Head of caudate nucleus (tissue), 42 donors: ENCODE measurements at regions not wholly inside any gene's neighbourhood (a gene's known extent, or its start where the extent isn't known, plus 50 kb on each side); places are given as distances from the start of the nearest gene placed in this dataset.

Experiments
- DNase-seq, 42 donors: peaks; one replicate each; pipeline versions ENCODE4 v3.0.0 to v3.0.0-alpha.2; 2020 to 2021; ENCODE audit warnings: mixed read lengths in 7 of 42
- intact Hi-C: fragments of 100-400 bp; cut with DNase I; formaldehyde crosslinking; loops from one replicate; pipeline ENCODE4 v1.15.0; 2022

DNA sequence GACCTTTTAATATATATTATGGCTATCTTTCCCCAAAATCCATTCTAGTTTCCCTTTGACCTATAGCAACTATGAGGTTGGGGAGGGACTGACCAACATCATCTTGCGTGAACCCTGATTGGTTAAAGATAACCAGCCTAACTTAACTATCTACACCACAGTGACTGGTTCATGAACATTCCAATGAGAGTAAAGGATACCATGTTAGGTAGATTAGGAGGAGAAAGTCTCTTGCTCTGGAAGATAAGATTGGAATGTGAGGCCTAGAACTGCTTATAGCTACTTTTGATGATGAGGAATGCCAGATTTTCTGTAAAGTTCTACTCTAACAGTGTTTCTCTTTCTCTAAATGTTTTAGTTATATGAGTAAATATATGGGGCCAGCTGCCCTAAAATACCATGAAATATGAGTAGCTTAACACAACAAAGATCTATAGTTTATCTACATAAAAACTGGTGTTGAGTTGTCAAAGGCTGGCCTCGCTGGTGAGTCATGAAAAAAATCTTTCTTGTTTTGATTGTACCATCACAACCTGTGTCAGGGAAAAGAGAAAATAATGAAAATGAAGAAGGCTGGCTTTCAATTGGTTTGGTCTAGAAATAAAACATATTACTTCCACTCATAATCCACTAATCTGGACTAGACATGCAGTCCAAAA is 481.4 kb downstream of the NSUN3 start:
- intact Hi-C loops: no loop called here
- DNase-seq: no peak

DNA sequence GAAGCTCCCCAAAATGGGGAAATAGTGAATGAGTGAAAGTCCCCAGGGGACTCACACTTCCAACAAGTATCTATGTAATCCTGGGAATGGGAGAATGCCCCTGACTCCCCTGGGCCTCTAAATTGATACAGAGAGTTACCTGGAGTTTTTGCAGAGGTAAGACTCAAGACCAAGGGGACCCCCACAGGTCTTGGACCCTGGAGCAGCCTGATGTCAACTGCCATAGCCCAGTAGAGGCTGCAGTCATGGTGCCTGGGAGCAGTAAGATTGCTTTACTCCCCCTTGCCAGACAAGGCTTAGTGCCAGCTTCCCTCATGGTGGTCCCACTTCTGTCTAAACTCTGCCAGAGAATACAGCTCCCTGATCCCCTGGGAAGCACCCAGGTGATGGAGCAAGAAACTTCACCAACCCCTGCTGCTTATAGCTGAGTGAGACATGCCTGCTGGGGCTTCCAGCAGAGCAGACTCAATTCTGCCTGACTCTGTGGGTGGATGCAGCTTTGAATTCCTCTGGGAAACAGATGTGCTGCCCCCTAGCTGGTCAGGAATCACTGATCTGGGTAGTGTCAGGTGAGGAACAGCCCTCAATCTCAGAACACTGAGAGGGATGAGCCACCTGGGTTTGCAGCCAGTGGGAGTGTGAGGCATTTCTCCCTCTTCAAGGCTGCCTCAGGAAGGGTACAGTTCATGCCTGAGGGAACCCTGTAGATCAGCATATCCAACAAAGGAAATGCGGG is 485.9 kb downstream of the NSUN3 start:
- intact Hi-C loops: no loop called here
- DNase-seq: no peak

DNA sequence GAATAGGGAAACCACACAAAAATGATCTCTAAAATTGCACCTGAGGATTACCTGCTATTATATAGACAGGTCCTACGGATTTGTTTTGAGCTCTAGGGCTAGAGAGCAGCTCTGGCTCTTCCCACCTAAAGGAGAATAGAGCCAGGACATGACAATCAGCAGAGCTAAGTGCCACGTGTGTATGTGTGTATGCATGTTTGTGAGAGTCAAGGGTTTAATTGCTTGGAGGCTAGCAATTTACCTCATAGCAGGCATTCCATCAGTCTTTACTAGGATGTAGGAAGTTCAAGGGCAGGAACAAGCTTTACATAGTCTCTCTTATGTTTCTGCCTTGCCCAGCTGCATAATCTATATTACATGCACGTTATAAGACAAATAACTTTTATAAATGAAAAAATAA is 498.2 kb downstream of the NSUN3 start:
- intact Hi-C loops: no loop called here
- no peak for DNase-seq

GRCh38 chr3:94564247-94564646 is 501.4 kb downstream of the NSUN3 start:
- intact Hi-C loops: no loop called here
- DNase-seq: no peak

GRCh38 chr3:94568041-94568440 is 505.2 kb downstream of the NSUN3 start:
- no peak for DNase-seq
- intact Hi-C loops: no loop called here

DNA sequence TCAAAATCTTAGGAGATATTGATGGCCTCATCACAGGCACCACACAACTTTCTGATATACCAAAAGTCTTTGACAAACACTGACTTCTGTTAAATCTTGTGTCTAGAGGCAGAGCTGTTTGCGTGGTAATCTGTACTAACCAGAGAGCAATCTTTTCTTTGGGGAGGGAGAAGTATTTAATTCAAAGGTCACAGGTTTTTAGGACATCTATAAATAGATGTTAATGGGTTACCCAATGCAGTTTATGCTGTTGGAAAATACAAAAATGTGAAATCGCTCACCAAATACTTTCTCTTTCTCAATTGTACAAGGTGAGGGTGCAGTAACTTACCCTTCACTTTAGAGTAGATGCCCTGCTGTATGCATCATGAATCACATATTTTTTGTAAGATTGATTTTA is 510.5 kb downstream of the NSUN3 start:
- no peak for DNase-seq
- intact Hi-C loops: no loop called here

DNA sequence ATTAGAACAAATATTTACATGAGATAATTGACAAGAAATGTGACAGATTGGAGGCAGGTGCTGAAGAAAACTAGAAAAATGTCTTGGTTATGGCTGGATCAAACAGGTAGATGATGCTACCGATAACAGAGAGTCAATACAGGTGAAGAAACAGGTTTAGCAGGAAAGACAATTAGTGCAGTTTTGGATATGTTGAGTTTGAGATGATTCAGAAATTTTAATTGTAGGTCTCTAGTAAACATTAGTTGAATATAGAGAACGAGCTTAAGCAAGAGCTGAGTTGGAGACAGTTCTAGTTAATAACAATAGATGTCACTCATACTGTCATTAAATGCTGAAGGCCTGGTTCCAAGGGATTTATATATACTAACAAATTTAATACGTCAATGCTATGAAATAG is 524.4 kb downstream of the NSUN3 start:
- DNase-seq: no peak
- intact Hi-C loops: no loop called here

GRCh38 chr3:94593526-94594150 is 530.8 kb downstream of the NSUN3 start:
- intact Hi-C loops: no loop called here
- no peak for DNase-seq

GRCh38 chr3:94596141-94596540 is 533.3 kb downstream of the NSUN3 start:
- intact Hi-C loops: no loop called here
- DNase-seq: no peak

DNA sequence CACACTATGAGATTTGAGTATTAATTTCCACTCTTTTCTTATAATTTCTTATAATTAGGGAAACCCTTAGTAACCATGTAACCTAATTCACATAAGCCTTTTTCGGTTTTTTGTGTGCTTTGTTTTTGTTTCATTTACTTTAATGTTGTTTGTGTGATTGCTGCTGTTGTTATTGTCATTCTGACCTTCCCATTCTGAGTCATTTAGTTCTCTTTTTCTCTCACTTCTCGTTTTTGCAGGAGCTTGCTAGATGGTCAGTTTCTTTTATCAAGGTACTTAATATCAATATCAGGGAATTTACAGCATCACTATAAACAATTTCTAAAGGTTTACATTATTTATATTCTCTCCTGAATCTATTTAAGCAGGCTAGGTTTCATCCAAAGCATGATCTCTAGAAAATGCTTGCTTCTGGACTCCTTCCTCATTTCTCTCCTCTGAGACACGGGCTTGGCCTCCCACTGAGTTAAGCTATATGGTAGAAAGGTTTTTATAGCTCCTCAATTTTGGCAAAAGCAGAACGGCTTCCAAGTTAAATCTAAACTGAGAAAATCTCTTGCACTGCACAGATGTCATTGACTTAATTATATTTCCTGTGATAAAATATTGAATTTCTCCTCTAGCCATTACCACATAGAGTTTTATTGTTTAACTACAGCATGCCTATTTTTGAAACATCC is 534.2 kb downstream of the NSUN3 start:
- no peak for DNase-seq
- intact Hi-C loops: no loop called here

DNA sequence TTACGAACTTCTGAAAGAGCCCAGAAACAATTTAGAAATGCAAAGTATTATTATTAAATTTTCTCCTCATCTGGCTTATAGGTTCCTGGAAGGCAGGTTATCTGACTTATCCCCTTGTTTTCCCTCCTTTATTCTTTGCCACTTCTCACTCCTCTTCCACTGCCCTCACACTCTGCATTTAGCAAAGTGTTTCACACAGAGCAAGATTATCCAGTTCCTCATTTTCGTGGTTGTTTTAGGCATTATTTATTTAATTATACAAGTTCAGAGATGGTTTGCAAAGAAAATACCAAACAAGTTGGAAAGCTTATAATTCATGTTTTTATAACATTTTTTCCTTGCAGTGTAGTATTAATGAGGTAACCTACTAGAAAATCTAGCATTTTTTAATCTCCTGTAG is 544.9 kb downstream of the NSUN3 start:
- intact Hi-C loops: no loop called here
- DNase-seq: no peak

DNA sequence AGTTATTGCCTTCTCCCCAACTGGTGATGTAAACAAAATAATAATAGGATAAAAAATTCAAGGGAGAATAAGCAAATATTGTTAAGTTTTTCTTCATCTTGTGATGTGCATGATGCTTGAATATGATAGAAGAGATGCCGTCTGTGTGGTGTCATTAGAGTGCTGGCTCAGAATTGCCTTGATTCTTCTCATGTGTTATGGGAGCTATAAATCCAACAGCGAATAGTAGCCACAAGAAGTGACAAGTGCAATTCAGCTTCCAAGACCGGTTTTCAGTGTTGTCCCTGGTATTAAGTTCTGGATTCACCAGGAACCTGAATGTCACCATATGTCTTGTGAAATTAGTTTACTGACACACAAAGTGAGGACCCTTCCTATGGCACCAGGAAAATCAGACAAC is 547.0 kb downstream of the NSUN3 start:
- no peak for DNase-seq

DNA sequence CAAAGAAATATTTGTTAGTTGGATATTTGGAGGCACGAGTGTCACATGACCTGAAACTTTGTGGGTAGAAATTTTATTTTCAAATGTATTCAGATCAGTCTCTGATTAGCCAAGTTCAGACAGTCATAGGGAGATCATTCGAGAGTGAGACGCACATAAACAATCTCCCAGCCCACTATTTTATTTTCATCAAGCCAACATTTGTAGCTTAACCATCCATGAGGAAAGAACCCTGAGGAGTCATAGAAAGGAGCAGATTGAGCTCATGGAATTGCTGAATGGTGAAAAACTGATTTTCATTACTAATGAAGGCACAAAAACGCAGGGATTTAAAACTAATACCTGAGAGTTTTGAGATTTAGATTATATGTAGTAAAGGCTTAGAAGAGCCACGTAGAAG is 548.7 kb downstream of the NSUN3 start:
- no peak for DNase-seq
- intact Hi-C loops: no loop called here

More for the DNA sequence above, 547.0 kb downstream of the NSUN3 start:
- intact Hi-C loops: no loop called here

DNA sequence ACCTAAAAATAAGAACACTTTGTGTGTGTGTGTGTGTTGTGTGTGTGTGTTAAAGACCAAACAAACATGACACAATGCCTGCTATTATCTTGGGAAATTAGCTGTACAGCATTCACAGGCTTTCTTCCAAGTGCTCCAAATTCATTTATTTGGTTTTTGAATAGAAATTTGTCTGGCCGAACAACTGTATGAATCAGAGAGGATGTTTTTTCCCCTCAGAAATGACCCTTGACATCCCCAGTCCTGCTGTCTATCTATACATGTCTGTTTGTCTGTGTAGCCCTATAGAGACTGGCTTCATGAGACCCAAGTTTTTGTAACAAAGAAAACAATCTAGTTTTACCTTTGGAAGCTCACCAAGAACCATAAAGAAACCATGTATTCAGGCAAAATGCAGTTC is 549.8 kb downstream of the NSUN3 start:
- DNase-seq: no peak
- intact Hi-C loops: no loop called here

DNA sequence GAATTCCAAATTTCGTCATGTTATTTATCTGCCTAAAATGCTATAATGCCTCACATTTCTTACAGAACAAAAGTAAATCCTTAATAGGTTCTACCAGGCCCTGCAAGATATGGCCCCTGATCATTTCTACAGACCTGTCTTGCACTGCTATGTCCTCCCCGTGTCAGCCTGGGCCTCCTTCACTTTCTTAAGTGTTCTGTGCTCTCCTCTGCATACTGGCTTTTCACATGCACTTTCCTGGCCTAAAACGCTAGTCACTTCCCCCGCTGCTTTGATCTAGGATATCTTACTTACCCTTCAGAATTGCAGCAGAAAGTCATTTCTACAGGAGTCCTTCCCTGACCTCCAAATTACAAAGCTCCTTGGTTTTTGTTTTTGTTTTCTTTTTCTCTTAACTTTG is 551.3 kb downstream of the NSUN3 start:
- intact Hi-C loops: no loop called here
- DNase-seq: no peak

GRCh38 chr3:94615275-94616065 is 552.6 kb downstream of the NSUN3 start:
- no peak for DNase-seq
- intact Hi-C loops: no loop called here

GRCh38 chr3:94616833-94617232 is 554.0 kb downstream of the NSUN3 start:
- intact Hi-C loops: no loop called here
- DNase-seq: no peak

- intact Hi-C loops: no loop called here
Observed at GRCh38 chr3:94617312-94617711, 554.5 kb downstream of the NSUN3 start.

GRCh38 chr3:94619643-94620042 is 556.8 kb downstream of the NSUN3 start:
- intact Hi-C loops: no loop called here
- no peak for DNase-seq

More at GRCh38 chr3:94617312-94617711, 554.5 kb downstream of the NSUN3 start:
- DNase-seq: no peak
